ENCODE measurements at regions not wholly inside any gene's neighbourhood (a gene's known extent, or its start where the extent isn't known, plus 50 kb on each side); places are given as distances from the start of the nearest gene placed in this dataset.

DNA sequence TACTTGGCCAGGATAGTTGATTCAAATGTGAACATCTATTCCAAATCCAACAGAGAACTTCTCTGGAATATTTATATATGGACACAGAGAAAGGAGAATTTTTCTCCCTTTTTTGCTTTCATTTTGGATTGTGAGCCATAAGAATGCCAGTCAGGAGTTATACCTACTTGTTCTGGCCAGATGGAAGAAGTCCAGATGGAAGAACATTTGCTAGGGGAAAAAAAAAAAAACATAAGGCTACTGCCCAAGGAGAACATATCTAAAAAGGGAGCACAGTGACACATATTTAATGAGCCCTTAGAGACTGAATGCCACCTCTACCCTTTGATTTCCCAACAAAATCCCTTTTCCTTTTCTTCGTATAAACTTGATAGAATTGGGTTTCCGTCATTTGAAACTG, 61.7 kb upstream of the PPP2R2B start:
- DNase-seq (ENCODE audit: extremely low spot score, unreplicated experiment), result no peak
- Mint-ChIP-seq H3K9me3 (ENCODE audit: unreplicated experiment) (no peaks in the 10 kb centered on the region), H3K27me3 (ENCODE audit: unreplicated experiment) (peaks cover 9% of the 10 kb centered on the region), H3K36me3 (ENCODE audit: unreplicated experiment) (no peaks in the 10 kb centered on the region), H3K27ac (ENCODE audit: unreplicated experiment) (no peak overlapping the region), H3K4me3 (ENCODE audit: unreplicated experiment) (no peak overlapping the region), H3K4me1 (ENCODE audit: unreplicated experiment) (no peaks in the 10 kb centered on the region)
- TF ChIP-seq, protein P1, sequence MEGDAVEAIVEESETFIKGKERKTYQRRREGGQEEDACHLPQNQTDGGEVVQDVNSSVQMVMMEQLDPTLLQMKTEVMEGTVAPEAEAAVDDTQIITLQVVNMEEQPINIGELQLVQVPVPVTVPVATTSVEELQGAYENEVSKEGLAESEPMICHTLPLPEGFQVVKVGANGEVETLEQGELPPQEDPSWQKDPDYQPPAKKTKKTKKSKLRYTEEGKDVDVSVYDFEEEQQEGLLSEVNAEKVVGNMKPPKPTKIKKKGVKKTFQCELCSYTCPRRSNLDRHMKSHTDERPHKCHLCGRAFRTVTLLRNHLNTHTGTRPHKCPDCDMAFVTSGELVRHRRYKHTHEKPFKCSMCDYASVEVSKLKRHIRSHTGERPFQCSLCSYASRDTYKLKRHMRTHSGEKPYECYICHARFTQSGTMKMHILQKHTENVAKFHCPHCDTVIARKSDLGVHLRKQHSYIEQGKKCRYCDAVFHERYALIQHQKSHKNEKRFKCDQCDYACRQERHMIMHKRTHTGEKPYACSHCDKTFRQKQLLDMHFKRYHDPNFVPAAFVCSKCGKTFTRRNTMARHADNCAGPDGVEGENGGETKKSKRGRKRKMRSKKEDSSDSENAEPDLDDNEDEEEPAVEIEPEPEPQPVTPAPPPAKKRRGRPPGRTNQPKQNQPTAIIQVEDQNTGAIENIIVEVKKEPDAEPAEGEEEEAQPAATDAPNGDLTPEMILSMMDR (IDR thresholded peaks at IDR 0.05), result no peak

DNA sequence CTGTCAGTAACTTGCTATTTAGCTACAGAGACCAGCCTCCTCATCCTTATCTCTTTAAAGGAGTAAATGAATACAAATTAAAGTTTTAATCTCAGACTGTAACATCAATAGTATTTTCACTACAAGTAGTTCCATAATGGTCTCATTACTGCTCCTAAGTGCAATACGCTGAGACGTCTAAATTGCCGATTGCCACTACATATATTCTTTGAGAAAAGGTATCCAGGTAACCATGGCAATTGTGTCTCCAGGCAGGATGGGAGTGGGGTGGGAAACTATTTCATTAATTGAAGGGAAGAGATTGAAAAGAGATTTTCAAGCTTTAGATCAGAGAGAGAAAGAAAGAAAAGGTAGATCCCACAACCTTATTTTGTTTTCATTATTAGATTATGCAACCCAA, 65.5 kb upstream of the PPP2R2B start:
- no peak for DNase-seq (ENCODE audit: extremely low spot score, unreplicated experiment)
- H3K27ac Mint-ChIP-seq (ENCODE audit: unreplicated experiment), result no peak overlapping the region
- peaks cover 7% of the 10 kb centered on the region for H3K27me3 Mint-ChIP-seq (ENCODE audit: unreplicated experiment)
- no peaks in the 10 kb centered on the region for H3K9me3 Mint-ChIP-seq (ENCODE audit: unreplicated experiment)
- H3K36me3 Mint-ChIP-seq (ENCODE audit: unreplicated experiment), result no peaks in the 10 kb centered on the region
- TF ChIP-seq, protein P1 (IDR thresholded peaks at IDR 0.05), result no peak
- no peaks in the 10 kb centered on the region for H3K4me1 Mint-ChIP-seq (ENCODE audit: unreplicated experiment)
- no peak overlapping the region for H3K4me3 Mint-ChIP-seq (ENCODE audit: unreplicated experiment)

DNA sequence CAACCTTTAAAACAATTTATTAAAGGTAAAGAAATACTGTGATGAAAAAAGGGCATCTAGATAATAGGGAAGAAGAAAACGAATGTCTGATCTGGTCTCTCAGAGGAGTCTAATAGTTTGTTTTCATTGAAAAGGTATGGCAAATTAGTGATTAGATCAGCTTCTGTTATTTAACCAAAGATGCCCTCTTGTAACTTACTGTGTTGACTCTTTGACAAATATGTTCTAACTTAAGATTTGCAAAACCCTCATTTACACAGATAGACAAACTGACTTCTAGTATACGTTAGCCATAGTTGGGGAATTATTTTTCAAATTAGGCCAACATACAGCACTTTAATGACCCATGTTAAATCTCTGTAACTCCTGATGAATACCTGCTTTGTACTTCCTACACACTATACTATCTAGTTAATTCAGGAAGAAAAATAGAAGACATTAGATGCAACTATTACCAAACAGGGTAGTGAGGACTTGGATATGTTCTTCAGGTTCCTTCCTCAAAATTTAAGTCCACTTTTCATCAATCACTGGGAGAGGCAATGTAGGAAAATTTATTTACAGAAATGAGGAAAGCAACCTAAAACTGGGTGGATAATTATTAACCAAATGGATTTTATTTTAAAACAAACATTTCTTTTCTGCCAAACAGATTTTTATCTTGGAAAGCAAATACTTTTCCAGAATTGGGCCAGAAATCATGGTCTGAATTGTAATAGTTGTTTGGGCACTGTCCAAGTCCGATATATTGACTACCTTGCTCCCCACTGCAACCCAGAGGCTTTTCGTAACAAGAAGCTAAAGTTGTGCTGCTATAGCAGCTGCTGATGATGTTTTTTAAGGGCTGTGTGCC, 66.4 kb upstream of the PPP2R2B start:
- Mint-ChIP-seq H3K27me3 (ENCODE audit: unreplicated experiment) (peaks cover 7% of the 10 kb centered on the region), H3K27ac (ENCODE audit: unreplicated experiment) (no peak overlapping the region), H3K4me3 (ENCODE audit: unreplicated experiment) (no peak overlapping the region), H3K36me3 (ENCODE audit: unreplicated experiment) (no peaks in the 10 kb centered on the region), H3K4me1 (ENCODE audit: unreplicated experiment) (no peaks in the 10 kb centered on the region), H3K9me3 (ENCODE audit: unreplicated experiment) (no peaks in the 10 kb centered on the region)
- TF ChIP-seq, protein P1 (IDR thresholded peaks at IDR 0.05), result no peak
- DNase-seq (ENCODE audit: extremely low spot score, unreplicated experiment), result no peak

DNA sequence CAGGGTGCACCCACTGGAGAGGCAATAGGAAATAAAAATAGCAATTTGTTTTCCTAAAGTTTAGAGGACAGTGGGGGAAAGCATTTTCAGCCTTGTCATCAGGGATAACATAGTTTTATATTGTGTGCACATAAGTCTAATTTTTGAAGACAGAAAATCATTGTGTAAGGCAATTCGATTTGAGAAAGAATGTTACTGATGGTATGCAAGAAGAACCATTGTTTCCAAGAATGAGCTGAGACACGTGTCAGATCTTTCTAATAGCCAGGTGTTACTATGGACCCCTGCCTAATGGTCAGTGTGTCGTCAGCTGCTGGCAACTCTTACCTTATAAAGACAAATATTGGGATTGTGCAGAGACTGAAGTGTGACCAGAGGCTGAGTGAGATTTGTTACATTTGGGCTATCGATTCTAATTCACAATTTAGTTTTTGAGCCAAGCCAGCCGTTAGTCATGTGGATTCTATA, 67.1 kb upstream of the PPP2R2B start:
- no peak overlapping the region for H3K4me3 Mint-ChIP-seq (ENCODE audit: unreplicated experiment)

More for the DNA sequence above, 67.1 kb upstream of the PPP2R2B start:
- no peaks in the 10 kb centered on the region for H3K4me1 Mint-ChIP-seq (ENCODE audit: unreplicated experiment)
- TF ChIP-seq, protein P1 (IDR thresholded peaks at IDR 0.05), result no peak
- H3K9me3 Mint-ChIP-seq (ENCODE audit: unreplicated experiment), result no peaks in the 10 kb centered on the region
- no peaks in the 10 kb centered on the region for H3K36me3 Mint-ChIP-seq (ENCODE audit: unreplicated experiment)
- no peak for DNase-seq (ENCODE audit: extremely low spot score, unreplicated experiment)
- H3K27me3 Mint-ChIP-seq (ENCODE audit: unreplicated experiment), result peaks cover 7% of the 10 kb centered on the region
- no peak overlapping the region for H3K27ac Mint-ChIP-seq (ENCODE audit: unreplicated experiment)

All from osteocyte (in vitro differentiated cells).